ENCODE measurements at regions not wholly inside any gene's neighbourhood (a gene's known extent, or its start where the extent isn't known, plus 50 kb on each side); places are given as distances from the start of the nearest gene placed in this dataset.

GRCh38 chr10:60566096-60566495 is 176.4 kb upstream of the ANK3 start:
- TF ChIP-seq POLR2A (IDR thresholded peaks at IDR 0.05) = no peak
- no peak for TF ChIP-seq CTCF (IDR thresholded peaks at IDR 0.05)

All from adrenal gland (tissue), 5 donors.